WTC11 (cell line): ENCODE measurements at regions not wholly inside any gene's neighbourhood (a gene's known extent, or its start where the extent isn't known, plus 50 kb on each side); places are given as distances from the start of the nearest gene placed in this dataset.

Experiments used
- CBFB ChIP-seq: sonication (generic); formaldehyde crosslinking; IDR thresholded peaks from 2 replicates; pipeline ENCODE4 v1.8.1; 2022; ENCODE audit warnings: mild to moderate bottlenecking, low read depth, missing genetic modification reagents
- CTCF ChIP-seq: fragments of 200-600 bp; IDR thresholded peaks from 2 replicates; pipeline ENCODE4 v1.8.0; 2022; ENCODE audit warnings: antibody characterized with exemption
- E2F4 ChIP-seq: sonication (generic); formaldehyde crosslinking; IDR thresholded peaks from 2 replicates; pipeline ENCODE4 v1.8.1; 2022; ENCODE audit warnings: low read depth, mild to moderate bottlenecking, moderate library complexity, missing genetic modification reagents, borderline replicate concordance
- ELF4 ChIP-seq: sonication (generic); formaldehyde crosslinking; IDR thresholded peaks from 2 replicates; pipeline ENCODE4 v1.8.1; 2022; ENCODE audit warnings: low read depth, mild to moderate bottlenecking, moderate library complexity, missing genetic modification reagents
- FOXK1 ChIP-seq: sonication (generic); formaldehyde crosslinking; IDR thresholded peaks from 2 replicates; pipeline ENCODE4 v1.8.0; 2022; ENCODE audit warnings: mild to moderate bottlenecking, moderate library complexity, missing genetic modification reagents
- MAX ChIP-seq: sonication (generic); formaldehyde crosslinking; IDR thresholded peaks from 2 replicates; pipeline ENCODE4 v1.8.0; 2022; ENCODE audit warnings: mild to moderate bottlenecking, missing genetic modification reagents
- NR1H2 ChIP-seq: sonication (generic); formaldehyde crosslinking; IDR thresholded peaks from 2 replicates; pipeline ENCODE4 v1.9.0; 2021; ENCODE audit warnings: mild to moderate bottlenecking, moderate library complexity, missing genetic modification reagents
- PRRX2 ChIP-seq: fragments of 250-450 bp; sonication (Bioruptor Pico); IDR thresholded peaks from 2 replicates; pipeline ENCODE4 v1.8.0; 2021; ENCODE audit warnings: mild to moderate bottlenecking
- ZBTB21 ChIP-seq: sonication (generic); formaldehyde crosslinking; IDR thresholded peaks from 2 replicates; pipeline ENCODE4 v1.8.1; 2023; ENCODE audit warnings: mild to moderate bottlenecking, missing genetic modification reagents, borderline replicate concordance
- TF ChIP-seq, protein P1 (sequence below): fragments of 250-450 bp; sonication (Bioruptor Pico); IDR thresholded peaks from 2 replicates; pipeline ENCODE4 v1.9.0; 2021; ENCODE audit warnings: mild to moderate bottlenecking, borderline replicate concordance
- TF ChIP-seq, protein P2 (sequence below): sonication (generic); formaldehyde crosslinking; IDR thresholded peaks from 2 replicates; pipeline ENCODE4 v1.8.0; 2022; ENCODE audit warnings: mild to moderate bottlenecking, missing genetic modification reagents

- no peak for TF ChIP-seq MAX (CRISPR knock-in tag)
- TF ChIP-seq CTCF = no peak
- TF ChIP-seq PRRX2 (CRISPR knock-in tag) = no peak
- TF ChIP-seq, protein P1, sequence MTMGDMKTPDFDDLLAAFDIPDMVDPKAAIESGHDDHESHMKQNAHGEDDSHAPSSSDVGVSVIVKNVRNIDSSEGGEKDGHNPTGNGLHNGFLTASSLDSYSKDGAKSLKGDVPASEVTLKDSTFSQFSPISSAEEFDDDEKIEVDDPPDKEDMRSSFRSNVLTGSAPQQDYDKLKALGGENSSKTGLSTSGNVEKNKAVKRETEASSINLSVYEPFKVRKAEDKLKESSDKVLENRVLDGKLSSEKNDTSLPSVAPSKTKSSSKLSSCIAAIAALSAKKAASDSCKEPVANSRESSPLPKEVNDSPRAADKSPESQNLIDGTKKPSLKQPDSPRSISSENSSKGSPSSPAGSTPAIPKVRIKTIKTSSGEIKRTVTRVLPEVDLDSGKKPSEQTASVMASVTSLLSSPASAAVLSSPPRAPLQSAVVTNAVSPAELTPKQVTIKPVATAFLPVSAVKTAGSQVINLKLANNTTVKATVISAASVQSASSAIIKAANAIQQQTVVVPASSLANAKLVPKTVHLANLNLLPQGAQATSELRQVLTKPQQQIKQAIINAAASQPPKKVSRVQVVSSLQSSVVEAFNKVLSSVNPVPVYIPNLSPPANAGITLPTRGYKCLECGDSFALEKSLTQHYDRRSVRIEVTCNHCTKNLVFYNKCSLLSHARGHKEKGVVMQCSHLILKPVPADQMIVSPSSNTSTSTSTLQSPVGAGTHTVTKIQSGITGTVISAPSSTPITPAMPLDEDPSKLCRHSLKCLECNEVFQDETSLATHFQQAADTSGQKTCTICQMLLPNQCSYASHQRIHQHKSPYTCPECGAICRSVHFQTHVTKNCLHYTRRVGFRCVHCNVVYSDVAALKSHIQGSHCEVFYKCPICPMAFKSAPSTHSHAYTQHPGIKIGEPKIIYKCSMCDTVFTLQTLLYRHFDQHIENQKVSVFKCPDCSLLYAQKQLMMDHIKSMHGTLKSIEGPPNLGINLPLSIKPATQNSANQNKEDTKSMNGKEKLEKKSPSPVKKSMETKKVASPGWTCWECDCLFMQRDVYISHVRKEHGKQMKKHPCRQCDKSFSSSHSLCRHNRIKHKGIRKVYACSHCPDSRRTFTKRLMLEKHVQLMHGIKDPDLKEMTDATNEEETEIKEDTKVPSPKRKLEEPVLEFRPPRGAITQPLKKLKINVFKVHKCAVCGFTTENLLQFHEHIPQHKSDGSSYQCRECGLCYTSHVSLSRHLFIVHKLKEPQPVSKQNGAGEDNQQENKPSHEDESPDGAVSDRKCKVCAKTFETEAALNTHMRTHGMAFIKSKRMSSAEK = no peak
- TF ChIP-seq ZBTB21 (CRISPR knock-in tag) = no peak
- no peak for TF ChIP-seq E2F4 (CRISPR knock-in tag)
- no peak for TF ChIP-seq ELF4
- TF ChIP-seq CBFB = no peak
- no peak for TF ChIP-seq NR1H2
- TF ChIP-seq, protein P2, sequence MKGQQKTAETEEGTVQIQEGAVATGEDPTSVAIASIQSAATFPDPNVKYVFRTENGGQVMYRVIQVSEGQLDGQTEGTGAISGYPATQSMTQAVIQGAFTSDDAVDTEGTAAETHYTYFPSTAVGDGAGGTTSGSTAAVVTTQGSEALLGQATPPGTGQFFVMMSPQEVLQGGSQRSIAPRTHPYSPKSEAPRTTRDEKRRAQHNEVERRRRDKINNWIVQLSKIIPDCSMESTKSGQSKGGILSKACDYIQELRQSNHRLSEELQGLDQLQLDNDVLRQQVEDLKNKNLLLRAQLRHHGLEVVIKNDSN (CRISPR knock-in tag) = no peak
- no peak for TF ChIP-seq FOXK1 (CRISPR knock-in tag)
Measured at GRCh38 chr3:117645561-117646242, 936.1 kb downstream of the TUSC7 start.
